ENCODE measurements at regions not wholly inside any gene's neighbourhood (a gene's known extent, or its start where the extent isn't known, plus 50 kb on each side); places are given as distances from the start of the nearest gene placed in this dataset.

DNA sequence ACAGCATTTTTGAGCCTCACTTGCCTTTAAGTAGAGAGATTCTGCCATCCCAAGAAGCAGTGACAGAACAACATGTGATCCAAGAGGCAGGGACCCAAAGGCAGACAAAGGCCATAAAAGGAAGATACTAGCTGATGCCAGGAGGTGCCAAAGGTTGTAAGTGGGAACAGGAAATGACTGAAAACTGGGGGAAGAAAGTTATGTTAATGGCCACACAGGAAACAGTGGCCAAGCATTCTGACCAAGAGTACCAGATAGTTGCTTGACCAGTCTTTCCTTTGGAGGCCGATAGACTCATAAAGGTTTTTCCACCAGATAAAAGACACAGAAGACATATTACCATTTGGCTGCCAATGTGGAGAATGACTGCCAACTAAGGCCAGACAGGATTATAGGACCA is 274.5 kb upstream of the PEX5L start:
- TF ChIP-seq CTCF (IDR thresholded peaks at IDR 0.05) (no peak), POLR2AphosphoS5 (IDR thresholded peaks at IDR 0.05) (no peak), POLR2A (IDR thresholded peaks at IDR 0.05) (no peak)
